ENCODE measurements at regions not wholly inside any gene's neighbourhood (a gene's known extent, or its start where the extent isn't known, plus 50 kb on each side); places are given as distances from the start of the nearest gene placed in this dataset.
"Not testable (repeated sequence)": the region's sequence is repeated elsewhere in the genome, so short reads cannot be mapped to it uniquely, and the experiment has no call there.

DNA sequence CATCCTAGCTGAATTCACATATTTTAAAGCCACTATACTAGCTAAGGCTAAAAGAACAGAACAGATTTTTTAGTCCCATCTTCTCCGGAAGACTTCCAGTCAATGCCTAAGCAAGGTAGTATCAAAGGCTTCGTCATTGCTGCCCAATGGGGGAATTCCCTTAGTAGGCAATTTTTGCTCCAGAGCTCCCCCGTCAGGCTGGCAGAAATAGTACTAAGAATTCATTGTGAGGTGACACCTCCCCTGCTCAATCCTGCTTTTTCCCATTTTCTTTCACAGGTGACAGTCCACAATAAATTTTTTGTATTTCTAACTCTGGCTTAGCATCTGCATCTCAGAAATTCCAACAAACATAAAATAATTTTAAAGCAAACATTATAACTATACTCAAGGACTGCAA is 52.8 kb upstream of the SRSF6 start:
- DNase-seq (peak; percentile 54), ATAC-seq (no peak)

DNA sequence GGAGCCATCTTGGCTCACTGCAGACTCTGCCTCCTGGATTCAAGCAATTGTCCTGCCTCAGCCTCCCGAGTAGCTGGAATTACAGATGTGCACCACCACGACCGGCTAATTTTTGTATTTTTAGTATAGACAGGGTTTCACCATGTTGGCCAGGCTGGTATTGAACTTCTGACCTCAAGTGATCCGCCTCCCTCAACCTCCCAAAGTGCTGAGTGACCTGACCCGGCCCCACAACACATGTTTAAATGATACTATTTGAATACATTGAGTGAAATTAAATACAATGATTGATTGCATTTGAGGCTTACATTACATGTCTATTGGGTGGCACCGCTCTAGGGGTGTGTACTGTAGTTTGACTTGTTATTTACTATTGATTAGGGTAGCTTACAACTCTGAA is 56.8 kb upstream of the SRSF6 start:
- not testable (repeated sequence) for DNase-seq, ATAC-seq

DNA sequence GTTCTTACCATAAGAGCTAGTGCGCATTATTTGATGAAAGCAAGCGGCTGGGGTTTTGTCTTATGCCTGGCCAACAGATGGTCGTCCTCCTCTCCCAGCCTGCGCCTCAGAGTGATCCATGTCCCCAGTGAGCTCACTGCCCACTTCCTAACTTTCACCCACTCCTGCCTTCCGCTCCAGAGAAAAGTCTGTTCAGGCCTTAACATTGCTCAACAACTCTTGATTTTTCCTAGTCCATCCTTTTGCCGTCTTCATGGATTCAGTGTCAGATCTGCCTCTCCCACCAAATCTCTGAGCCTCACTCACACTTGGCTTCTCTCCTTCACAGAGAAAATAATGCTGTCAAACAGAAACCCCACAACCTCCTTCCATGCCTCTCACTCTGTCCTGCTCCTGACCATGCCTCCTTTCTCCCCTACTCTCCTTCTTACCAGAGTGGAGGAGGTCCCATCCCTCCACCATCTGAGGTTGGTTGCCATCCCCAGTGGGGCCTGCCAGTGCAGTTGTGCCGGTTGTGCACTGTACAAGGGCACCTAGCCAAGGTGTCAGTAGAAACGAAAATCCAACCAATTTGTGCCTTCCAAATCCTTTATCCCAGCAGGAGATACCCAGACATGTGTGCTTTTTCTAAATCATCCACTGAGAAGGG is 58.9 kb upstream of the SRSF6 start:
- ATAC-seq = no peak
- no peak for DNase-seq

DNA sequence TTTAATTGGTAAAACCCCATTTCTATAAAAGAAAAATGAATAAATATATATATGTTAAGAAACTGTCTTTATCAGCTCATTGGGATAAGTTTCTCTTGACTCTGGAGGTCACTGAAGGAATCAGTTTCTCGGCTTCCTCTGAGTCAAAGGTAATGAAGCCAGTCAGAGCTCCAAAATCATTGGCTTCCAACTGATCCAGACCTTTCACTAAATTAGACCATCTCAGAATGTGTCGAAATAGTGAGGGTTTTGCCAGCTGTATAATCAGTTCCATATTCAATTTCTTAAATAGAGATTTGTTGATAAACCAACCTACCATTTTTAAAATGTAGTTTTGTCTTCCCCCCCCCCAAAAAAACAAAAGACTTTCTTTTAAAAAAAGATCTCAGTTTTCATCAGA is 60.5 kb upstream of the SRSF6 start:
- DNase-seq (no peak), ATAC-seq (no peak)

DNA sequence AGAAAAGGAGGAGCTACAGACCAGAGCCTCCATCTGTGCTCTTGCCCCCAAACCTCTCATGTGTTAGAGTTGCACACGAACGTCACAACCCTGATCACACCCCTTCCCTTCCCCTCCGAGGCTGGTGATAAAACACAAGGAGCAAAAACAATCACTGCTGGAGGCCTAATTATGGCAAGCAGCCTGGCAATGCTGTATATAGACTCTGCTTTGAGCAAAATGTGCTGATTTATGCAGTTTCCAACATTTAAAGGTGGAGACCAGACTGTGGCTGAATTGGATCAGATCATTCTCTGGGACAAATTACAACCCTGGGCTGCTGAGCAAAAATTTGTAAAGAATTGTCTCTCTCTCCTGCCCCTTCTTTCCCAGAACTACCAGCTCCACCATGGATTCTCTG is 64.6 kb upstream of the SRSF6 start:
- ATAC-seq = no peak

DNA sequence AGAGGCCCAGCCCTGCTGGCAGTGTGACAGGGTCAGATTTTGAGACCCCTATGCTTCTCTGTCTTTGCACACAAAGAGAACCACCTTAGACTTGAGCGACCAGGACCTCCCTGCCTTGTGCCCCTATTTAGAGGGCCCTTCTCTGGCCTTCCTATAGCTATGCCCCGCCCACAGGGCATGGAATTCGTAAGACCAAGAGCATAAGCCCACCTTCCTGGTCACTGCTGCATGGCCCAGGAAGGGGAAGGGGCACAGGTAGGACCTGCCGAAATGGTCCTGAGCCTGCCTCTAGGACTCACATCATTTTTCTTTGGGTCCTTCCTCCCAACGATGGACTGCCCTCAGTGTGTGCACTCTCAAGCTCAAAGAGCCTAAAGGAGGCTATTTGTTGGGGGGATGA is 65.1 kb upstream of the SRSF6 start:
- no peak for DNase-seq
- no peak for ATAC-seq

More for the DNA sequence above, 64.6 kb upstream of the SRSF6 start:
- no peak for DNase-seq

DNA sequence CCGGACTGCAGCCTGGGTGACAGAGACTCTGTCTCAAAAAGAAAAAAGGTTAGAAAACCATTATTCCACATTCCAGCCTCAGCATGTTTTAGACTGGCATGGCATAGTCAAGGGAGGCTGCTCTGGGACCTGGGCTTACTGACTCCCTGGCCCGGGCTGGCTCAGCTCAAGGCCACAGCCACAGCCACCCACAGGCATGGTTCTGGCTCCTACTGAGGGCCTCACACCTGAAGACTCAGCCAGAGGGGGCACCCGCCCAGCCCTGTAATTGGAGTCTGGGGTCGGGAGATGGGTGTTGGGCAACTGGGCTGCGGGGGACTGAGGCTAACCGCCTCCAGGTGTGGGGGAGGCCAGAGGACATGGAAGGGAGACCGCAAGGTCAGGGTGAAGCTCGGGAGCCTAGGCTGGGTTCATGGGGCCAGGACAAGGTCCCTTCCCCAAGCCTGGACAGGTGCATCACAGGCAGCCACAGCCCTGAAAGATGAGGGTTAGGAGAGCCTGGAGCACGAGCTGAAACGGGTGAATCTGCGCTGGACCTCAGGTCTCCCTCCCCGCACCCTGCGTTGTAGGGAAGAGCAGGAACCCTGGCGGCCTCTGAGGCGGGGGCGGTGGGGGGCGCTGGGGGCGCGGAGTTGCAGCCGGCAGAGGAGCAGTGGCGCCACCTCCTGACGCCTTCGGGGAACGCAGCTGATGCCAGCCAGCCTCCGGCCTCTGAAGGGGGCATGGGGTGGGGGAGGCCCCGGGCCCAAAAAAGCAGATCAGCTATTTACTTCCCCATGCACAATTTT is 67.7 kb upstream of the SRSF6 start:
- ATAC-seq (no peak), DNase-seq (peak; percentile 28)

DNA sequence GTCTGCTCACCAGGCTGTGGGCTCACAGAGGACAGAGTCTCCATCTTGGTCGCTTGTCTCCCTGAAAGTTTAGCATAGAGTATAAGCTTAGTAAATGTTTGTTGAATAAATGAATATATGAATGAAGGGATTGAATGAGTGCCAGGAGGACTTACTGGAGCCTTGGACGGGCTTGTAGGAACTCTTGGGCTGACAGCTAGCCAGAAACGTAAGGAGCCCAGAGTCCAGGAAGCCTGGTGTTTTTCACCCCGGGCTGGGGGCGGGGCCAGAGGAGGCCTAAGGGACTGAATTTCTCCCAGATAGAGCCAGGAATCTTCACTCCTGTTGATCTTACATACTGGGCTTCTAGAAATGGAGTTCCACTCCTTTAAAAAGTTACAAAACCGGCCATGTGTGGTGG is 68.5 kb upstream of the SRSF6 start:
- ATAC-seq (no peak), DNase-seq (no peak)

DNA sequence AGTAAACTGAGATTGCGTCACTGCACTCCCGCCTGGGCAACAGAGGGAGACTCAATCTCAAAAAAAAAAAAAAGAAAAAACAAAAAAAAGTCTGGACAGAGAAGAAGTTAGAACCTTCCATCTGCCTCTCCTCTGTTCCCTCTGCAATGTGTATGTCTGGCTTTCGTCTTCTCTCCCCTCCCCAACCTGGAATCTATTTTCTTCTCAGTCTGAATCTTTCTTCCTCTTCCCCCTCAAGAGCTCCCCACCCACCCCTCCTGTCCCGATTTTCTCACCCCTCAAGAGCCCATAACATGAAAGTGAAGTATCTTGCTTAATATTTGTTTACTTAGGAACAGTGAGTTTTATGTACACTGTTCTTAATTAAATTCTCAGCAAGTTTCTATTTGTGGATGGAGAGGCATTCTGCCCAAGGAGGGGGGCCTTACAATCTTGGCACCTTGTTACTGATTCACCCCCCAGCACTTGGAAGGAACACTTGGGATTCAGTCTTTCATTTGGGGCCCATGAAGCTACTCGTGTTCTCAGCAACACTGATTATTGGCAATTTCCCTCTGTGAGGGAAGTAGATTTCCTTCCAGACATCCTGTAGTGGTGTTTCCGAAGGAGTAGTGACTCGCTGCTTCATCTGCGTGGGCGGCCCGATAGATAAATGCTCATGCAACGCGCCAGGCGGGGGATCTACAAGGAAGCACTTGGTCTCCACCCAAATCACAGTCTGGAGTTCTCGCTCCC is 69.3 kb upstream of the SRSF6 start:
- DNase-seq = no peak
- ATAC-seq = no peak

DNA sequence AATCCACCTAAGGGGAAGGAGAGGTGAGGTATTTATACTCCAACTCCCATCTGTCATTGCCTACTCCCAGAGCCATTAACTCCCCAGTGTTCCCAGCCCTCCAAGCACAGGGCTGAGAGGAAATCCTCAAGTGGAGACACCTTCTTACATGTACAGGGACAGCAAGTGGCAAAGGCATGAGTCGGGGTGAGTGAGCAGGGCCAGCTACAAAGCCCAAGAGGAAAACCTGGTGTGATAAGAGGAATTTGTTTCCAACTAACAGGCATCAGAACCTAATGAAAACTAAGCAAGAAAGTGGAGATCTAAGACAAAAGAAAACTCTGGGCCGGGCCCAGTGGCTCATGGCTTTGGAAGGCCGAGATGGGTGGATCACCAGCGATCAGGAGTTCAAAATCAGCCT is 70.0 kb upstream of the SRSF6 start:
- ATAC-seq = no peak
- no peak for DNase-seq

DNA sequence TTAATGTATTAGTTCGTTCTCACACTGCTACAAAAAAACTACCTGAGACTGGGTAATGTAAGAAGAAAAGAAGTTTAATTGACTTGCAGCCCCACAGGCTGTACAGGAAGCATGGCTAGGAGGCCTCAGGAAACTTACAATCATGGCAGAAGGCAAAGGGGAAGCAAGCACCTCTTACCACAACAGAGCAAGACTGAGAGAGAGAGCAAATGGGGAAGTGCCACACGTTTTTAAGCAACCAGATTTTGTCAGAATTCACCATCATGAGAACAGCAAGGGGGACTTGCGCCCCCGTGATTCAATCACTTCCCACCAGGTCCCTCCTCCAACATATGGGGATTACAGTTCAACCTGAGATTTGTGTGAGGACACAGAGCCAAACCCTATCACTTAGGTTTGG is 70.8 kb upstream of the SRSF6 start:
- no peak for DNase-seq
- ATAC-seq = no peak

DNA sequence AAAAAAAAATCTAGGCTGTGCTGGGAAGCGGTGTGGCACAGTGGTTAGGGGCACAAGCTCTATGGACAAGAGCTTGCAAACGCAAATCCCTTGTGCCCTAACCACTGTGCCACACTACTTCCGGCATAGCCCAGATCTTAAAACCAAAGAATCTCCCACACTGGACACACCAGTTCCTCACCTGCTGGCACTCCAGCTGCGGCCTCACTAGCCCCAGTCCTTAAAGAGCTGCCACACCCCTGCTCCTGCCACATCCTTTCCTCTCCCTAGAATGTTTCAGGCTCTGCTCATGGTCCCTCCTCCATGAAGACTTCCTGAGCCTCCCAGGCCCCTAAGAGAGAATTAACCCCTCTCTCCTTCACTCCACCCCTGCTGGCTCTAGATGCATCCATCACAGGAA is 71.8 kb upstream of the SRSF6 start:
- ATAC-seq = no peak
- no peak for DNase-seq

DNA sequence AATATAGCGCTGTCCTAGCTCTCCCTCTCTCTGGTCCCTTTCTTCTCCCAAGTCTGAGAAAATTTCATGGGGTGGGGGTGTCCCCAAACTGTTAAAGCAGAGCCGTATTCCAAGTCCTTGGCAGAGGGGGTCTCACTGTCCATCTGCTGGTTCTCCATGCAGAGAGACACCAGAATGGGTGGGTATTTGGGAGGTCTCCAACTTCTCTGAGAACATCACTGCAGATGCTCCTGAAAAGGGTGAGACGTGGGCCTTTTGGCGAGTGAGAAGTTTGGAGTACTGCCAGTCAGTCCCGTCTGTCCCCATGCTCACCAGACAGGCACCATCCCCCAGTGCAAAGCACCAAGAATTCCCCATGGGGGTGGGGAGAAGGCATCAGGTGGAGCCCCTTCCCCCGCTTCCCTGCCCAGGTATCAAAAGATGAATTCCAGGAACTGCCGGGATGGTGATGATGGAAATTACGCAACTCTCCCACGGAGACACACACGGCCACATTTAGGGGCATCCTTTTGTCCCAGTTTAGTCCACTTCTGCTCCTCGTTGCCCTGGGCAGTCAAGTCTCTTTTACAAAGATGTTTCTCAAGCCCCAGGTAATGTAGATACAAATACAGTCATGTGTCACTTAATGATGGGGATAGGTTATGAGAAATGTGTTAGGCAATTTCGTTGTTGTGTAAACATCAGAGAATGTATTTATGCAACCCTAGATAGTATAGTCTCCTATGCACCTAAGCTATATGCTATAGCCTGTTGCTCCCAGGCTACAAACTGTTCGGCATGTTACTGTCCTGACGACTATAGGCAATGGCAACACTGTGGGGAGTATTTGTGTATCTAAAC is 73.4 kb upstream of the SRSF6 start:
- ATAC-seq = no peak
- DNase-seq = no peak

DNA sequence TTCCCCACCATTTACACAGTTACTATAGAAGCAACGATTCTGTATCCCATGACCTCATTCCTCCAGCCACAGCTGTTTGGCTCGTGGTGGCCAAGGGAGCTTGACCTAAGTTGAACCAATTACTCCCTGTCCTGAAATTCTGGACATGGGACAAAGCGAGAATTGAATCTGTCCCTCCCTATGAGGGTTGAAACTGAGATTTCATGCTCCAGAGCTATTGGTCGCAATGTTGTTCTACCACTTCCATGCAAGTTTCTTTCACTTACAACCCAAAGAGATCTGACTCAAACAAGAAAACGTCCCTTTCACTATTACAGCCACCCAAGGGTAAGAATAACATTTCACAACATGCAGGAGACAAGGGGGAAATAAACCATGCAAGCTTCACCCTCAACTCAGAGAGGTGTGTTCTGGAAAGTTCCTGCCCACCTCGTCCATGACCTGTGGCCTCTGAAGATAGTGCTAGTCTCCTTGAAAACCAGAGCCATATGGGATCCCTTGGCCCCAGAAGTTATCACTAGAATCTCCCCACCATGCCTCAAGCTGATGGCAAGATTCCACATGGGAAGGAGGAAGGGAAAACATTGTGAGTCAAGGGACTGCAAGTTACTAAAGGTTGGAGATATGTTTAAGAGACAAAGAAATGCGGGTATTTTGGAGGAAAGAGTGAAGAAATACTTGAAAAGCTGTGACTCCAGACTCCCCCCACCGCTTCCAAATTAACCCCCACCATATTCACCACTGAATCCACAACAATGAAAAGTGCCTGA is 74.5 kb upstream of the SRSF6 start:
- DNase-seq = no peak
- ATAC-seq = no peak

DNA sequence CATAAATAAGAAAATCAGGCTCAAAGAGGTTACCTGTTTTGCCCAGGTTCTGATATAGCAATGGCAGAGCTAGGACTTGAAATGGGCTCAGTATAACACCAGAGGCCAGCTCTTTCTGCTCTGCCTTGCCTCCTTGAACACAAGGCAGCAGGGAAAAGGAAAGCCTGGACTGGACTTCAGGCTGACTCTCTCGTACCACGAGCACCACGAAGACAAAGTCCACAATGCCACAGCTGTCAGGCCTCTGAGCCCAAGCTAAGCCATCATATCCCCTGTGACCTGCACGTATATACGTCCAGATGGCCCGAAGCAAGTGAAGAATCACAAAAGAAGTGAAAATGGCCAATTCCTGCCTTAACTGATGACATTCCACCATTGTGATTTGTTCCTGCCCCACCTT is 75.6 kb upstream of the SRSF6 start:
- not testable (repeated sequence) for ATAC-seq, DNase-seq

DNA sequence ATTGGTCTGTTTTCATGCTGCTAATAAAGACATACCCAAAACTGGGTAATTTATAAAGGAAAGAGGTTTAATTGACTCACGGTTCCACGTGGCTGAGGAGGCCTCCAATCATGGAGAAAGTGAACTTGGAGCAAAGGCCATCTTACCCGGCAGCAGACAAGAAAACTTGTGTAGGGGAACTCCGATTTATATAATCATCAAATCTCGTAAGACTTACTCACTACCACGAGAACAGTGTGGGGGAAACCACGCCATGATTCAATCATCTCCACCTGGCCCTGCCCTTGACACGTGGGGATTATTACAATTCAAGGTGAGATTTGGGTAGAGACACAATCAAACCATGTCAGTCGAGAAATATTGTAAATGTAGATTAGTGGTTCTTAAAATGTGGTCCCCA is 76.2 kb upstream of the SRSF6 start:
- not testable (repeated sequence) for ATAC-seq

DNA sequence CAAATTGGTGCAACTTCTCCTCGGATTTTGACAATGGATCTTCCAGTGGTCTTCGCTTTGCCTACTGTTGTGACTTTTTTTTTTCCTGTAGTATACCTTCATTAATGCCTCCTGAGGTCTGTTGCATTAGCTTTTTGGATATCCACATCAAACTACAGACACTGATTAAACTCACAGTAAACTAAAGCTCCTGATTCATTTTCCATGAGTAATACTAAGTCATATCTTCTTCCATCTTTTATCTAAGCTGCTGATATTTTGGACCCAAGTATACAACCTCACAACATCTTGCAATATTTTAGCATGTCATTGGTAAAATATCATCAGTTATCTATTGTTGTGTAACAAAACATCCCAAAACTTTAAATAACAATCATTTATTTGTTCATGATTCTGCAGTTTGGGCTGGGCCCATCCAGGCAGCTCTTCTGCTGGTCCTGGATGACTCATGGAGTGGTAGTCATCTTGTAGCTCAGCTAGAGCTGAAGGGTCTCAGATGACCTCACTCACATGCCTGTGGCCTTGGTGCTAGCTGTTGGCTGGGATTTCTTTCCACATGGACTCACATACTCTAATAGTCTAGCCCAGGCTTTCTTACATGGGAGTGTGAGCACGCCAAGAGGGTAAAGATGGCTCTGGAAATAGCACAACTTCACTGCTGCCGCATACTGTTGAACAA is 78.3 kb upstream of the SRSF6 start:
- DNase-seq (no peak), ATAC-seq (peak; percentile 57)

More for the DNA sequence above, 76.2 kb upstream of the SRSF6 start:
- peak; percentile 5 for DNase-seq

DNA sequence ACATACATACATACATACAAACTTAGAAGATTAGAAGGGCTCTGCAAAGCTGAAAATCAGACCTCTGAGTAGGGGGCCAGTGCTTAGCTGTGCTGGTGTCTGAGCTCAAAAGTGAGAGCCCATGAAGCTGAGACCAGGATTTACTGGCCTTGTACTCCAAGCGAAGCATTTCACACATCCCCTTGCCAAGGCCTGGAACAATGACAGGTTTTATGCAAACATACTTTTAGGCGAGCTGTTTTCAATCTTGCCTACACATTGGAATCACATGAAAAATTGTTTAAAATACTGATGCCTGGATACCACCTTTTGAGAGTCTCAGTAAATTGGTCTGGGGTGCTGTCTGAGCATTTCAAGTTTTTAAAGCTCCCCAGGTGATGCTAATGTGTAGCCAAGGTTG is 80.9 kb upstream of the SRSF6 start:
- ATAC-seq (no peak), DNase-seq (no peak)

DNA sequence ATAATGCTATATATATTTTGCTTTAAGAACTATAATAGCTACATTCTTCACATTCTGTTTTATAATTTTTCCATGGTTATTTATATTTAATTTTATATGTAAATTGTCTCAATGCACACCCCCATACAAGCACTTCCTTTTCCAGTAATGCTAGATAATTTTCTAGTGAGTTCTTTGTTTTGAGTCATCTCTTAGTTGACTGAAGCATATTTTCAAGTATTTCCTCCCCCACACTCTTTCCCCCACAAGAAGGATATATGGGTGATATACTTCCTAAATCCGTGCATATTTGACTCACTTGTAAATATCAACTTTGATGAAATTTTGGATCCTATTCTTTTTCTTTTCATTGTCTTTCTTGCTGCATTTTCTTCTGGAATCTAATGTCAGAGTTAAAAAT is 82.1 kb upstream of the SRSF6 start:
- ATAC-seq = no peak
- no peak for DNase-seq

DNA sequence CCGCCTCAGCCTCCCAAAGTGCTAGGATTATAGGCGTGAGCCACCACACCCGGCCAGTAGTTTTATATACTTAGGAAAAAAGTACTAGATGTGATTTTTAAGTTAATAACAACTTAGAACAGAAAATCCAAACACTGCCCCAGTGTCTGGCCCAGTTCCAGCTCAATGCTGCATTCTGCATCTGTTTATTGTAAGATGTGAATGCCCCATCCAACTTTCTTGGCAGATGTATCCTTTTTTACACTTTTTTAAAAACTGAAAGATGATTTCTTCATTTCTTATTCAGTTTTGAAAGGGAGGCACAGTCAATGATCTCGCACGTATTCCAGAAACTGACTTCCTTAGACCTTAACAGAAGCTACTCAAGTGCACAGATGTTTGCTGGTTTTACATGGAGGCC is 85.6 kb upstream of the SRSF6 start:
- no peak for ATAC-seq
- no peak for DNase-seq

DNA sequence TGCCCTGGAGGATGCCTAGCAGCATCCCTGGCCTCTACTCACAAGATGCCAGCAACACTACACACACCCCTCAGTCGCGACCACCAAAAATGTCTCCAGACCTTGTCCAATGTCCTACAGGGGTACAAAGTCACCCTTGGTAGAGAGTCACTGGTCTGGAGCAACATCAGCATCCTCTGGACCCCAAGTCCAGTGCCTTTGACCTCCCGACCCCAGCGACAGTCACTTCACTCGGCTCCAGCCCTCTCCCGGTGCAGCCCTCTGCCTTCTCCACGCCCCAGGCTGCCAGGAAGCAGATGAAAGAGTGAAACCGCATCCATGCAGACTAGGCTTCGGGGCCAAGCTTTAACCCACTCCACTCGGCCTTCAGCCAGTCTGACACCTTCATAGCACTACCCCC is 92.0 kb upstream of the SRSF6 start:
- DNase-seq (no peak), ATAC-seq (no peak)

Data from stimulated activated naive CD8-positive, alpha-beta T cell treated with anti-CD3 and anti-CD28 coated beads, Interleukin-15, Interleukin-2, amounts not matched to agents 100 U/mL and 50 U/mL, for 24 hours (primary cell).